HG02642 (cell line): ENCODE measurements at regions not wholly inside any gene's neighbourhood (a gene's known extent, or its start where the extent isn't known, plus 50 kb on each side); places are given as distances from the start of the nearest gene placed in this dataset.

Experiments used
- ATAC-seq: cut with Tn5 transposase; IDR thresholded peaks from one replicate; pipeline ENCODE4 v1.9.1; 2021; ENCODE audit warnings: mild to moderate bottlenecking; ENCODE audit not compliant: unreplicated experiment, poor library complexity

DNA sequence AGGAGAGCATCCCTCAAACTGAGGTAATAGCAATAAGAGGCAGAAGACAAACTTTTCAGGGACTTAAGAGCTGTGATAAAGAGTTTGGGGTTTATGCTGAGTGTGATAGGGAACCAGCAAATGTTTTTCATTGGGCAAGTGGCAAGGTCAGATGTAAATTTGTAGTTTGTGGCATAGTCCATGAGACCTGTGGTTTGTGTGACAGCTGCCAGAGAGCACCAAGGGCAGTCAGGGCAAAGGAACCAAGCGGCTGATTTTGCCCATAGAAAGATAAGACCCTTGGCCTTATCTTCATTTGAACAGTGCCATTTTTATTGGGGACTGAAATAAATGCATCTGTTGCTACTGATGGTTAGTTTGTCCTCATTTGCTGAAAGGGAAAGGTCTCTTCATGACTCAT is 220.3 kb downstream of the LRRN1 start:
- ATAC-seq: no peak

DNA sequence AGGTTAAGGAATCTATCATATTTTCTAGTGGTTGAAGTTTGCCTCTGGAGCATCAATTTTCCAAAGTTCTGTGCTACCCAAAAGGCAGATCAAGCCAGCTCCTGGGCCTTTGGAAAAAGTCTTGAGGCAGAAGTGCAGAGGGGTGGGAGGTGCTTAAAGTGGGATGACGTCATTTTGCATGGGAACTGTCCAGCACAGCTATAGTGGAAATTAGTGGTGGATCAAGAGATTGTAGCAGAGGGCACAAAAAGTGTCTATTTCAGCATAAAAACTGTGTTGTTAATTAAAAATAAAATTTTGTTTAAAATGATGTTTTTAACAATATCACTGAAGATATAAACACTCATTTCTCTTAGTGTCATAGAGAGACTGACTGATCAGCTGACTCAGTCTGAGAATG is 221.9 kb downstream of the LRRN1 start:
- no peak for ATAC-seq

DNA sequence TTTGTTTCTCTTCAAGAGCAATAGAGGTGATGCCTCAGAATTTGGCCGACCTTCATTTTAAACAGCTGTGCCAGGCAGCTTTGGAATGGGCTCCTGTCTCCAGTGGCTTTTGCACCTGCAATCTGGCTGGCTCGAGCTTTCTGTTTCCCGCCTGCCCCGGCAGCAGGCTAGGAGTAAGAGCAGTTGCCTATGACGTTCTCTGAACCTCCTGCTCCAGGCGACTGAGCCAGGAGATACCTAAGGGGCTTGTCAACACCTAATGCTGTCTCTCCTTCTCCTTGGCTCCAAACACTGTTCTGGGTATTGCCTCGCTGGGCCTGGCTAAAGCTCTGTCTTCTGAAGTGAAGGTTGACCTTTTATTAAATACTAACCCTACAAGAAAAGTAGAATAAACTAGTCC is 229.9 kb downstream of the LRRN1 start:
- ATAC-seq: no peak

DNA sequence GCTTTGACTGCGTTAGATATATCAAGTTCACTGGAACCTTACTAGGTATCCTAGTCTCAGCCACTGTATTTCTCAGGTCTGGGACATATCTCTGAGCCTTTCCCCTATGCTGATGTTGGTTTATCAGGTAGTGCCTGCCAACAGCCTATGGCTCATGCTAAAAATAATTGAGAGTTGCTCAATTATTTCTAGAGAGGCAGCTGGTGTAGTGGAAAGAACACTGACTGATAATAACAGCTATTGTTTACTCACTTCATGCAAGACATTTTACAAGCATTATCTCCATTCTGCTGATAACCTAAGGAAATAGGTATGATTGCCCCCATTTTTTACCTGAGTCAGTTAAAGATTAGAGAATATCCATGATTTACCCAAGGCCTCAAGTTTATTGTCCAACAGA is 231.4 kb downstream of the LRRN1 start:
- ATAC-seq: no peak

DNA sequence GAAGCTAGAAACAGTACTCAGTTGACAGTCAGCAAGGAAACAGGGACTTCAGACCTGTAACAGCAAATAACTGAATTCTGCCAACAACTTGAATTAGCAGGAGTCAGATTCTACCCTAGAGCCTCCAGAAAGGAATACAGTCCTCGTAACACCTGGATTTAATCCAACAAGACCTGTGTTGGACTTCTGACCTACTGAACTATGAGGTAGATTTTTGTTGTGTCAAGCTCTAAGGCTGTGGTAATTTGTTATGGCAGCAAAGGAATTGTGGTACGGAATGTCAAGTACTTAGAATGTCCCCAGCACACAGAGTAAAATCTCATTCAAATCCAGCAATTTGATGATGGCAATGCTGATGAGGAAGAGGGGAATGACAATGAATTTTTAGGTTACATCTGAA is 234.1 kb downstream of the LRRN1 start:
- ATAC-seq: no peak

DNA sequence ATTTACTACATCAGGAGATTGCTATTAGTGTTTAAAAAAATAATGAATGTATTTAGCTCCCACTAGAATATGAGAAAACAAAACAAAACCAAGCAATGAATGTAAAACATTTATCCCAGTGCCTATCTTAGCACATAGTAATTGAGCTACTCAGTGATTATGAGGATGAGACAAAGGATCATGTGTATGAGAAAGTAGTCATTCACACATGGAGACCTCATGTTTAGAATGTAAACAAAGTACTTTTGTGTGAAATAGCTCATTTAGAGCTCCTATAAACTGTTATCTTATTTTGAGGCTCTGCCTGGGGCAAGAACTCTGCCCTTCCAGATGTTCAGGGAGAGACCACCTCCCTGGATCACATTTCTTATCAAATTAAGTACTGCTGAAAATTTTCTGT is 236.8 kb downstream of the LRRN1 start:
- no peak for ATAC-seq

DNA sequence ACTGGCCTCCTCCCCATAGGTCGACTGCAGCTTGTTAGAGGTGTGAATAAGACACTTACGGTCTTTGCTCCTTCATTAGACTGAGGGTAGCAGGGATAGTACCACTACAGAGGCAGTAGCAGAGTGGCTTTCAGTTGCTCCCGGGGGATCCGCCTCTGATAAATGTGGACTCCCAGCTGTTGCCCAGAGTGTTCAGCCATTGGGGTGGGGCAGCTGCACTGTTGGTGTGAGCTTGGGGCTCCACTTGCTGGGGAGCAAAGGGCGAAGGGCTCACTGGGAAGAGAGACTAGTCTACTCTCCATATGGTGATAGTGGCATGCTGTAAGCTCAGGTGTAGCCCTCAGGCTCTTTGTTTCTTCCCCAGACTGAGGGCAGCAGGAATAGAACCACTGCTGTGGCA is 239.1 kb downstream of the LRRN1 start:
- ATAC-seq: no peak

DNA sequence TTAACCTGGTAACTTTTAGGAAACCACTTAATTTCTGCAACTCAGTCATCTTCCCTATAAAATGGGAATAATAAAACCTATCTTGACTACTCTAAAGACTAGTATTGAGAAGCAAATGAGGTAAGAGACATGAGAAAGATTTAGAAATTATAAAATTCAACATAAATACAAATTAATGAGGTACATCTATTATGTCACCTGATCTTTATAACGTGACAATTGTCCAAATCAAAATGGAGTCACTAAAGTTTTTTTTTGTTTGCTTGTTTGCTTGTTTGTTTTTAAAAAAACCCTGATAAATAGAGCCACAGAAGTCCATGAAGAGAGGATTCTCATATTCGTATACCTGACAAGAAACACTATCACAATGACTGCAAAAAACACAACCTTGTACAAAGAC is 242.8 kb downstream of the LRRN1 start:
- no peak for ATAC-seq

DNA sequence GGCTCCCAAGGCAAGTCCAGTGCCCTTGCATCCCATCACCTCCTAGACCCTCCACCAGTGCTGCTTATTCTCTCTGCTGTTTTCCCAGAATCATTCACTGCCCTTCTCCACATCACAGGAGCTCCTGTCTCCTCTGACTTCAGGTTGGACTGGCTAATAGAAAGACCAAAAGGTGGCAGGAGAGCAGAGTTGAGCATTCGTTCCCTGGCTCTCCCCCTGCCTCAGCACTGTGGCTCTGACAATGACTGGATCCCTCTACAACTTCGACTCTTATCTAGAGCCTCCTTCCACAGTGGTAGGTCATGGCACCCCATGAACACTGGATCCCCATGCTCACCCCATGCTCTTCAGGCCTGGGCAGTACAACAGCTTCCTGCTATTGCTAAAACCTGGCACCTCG is 243.6 kb downstream of the LRRN1 start:
- no peak for ATAC-seq

DNA sequence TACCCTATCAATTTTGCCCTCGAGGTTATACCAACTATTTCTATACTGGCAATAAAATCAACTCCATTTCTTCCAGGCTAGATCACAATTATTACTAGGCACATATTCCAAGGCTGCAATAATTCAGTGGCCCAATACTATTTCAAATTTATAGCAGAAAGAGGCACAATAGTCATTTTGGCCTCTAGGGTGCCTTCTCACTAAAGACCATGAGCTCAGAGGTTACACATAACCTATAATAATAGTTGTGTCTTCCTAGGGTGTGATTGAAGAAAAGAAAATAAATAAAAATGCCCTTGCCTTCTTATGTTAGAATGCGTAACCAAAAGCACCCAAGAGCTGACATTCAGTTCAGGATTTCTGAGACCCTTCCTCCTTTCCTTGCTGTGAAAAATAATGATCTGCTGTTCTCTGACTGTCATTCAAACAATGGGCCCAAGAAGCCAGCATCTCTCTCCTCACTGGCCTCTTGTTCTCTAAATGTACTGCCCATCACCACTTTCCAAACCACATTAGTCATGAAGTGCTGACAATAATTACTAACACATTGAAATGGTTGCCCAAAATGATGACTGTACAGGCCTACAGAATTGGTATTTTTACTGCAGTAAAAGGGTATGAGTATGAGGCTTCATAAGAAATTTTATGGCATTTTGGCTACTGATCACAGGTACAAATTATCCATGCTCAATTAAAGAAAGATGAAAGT is 244.8 kb downstream of the LRRN1 start:
- ATAC-seq: no peak

DNA sequence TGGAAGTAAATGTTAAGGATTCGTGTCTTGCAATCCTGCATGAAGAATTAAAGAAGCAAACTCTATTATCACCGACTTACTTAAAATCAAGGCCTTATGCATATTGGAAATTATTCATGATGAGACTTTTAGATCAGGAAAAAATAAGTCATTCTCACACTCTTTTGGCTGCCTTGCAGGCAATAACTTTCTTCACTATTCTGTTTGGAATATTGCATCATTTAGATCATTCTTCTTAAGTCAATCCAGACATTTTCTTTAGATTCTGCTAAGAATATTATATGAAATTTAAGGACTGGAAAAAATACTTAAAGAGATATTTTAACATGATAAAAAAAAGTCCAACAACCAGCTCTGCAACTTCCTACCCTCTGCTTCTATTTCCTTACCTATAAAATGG is 245.4 kb downstream of the LRRN1 start:
- no peak for ATAC-seq

DNA sequence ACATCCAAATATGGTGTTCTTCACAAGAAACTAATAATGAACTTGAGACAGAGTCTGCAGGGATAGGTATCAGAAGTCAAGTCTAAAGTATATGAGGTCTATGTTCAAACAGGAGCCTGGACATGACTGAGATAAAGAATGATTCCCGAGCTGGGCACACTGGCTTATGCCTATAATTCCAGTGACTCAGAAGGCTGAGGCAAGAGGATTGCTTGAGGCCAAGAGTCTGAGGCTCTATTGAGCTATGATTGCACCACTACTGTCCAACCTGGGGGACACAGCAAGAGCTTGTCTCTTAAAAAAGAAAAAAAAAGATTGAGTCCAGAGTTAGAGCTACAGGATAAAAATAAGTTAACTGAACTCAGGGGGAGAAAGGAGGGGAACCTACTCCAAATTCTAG is 246.5 kb downstream of the LRRN1 start:
- no peak for ATAC-seq

DNA sequence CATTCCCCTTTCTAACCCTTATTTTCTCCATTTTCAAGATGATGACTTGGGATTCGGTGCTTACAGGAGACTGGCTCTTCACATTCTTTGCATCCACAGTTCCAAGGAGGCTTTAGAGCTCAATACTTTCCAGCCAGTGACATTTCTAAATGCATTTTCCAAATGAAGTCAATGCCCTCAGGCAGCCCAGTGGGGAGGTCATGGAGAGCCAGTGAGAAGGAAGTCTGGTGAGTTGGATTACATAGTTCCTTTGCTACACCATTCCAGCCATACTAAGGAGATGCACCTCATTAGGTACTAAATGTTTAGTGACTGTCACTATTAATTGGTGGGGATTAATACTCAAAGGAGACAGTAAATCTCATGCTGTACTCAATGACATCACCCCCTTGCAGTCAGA is 248.1 kb downstream of the LRRN1 start:
- no peak for ATAC-seq

DNA sequence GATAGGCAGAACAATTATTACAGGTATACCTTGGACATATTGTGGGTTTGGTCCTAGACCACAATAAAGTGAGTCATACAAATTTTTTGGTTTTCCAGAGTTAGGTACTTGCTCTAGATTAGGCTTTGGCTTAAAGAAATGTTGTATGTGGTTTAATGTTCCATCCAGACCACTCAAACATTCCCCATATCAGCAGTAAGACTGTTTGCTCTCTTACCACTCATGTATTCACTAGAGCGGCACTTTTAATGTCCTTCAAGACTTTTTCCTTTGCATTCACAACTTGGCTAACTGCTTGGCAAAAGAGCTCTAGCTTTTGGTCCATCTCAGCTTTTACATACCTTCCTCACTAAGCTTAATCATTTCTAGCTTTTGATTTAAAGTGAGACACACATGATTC is 250.5 kb upstream of the SETMAR start:
- no peak for ATAC-seq

DNA sequence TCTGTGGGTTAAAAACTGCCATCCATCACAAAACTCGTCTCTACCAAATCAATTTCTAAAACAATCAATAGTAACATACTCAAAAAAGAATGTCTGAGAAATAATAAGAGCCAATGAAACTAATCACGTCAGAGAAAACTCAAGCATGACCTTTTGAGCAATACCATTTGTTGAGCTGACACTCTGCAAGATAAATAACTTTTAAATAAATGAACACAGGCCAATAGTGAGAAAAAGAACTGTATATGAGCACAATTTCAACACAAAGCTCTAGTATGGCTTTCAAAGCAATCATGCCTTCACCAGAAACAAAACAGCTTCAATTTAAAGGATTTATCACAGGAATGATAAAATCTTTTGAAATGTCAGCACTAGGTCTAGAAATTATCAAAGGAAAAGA is 249.2 kb upstream of the SETMAR start:
- ATAC-seq: no peak

DNA sequence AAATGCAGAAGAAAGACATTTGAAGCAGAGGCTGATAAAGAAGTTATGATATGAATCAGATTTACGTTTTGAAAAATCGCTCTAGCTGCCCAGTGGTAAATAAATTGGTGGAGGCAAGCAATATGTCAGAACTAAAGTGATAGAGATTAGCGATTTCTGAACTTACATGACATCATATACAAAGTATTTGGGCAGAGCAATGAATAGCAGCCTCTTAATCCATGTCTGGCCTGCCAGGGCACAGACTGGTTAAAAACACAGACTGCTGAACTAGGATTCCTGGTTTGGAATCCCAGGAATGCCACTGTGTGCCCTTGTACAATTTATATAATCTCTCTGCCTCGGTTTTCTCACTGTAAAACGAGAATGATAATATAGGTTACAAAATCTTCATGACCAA is 243.1 kb upstream of the SETMAR start:
- no peak for ATAC-seq

DNA sequence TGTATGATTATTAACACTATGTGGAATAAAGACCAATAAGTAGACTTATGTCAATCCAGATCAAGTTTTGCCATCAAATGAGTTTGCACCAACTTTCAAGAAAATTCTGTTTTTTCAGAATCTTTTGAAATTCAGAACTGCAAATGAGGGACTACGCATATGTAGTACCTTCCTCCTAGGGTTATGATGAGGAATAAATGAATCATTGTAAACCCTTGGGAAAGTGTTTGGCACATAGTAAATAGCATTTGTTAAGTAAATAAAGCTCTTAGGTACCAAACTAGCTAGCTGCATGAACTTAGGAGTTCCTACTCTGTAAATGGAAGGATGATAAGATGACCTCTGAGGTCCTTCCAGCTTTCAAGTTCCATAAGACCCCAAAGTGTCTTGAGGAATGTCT is 242.6 kb upstream of the SETMAR start:
- ATAC-seq: no peak

DNA sequence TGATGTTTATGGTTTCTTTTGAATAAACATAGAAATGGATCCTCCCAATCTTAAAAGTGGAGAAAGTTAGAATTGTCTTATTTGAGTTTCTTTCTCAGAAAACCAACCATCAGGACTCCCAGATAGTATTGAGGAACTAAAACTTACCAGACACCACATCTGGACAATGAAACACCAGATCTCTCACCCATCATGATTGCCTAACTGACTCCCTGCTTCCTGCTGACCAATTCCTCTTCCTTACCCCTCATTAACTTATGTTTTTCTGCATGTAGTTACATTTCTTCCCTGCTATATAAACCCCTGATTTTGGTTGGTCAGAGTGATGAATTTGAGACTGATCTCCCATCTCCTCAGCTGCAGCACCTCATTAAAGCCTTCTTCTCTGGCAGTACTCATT is 242.0 kb upstream of the SETMAR start:
- ATAC-seq: no peak

DNA sequence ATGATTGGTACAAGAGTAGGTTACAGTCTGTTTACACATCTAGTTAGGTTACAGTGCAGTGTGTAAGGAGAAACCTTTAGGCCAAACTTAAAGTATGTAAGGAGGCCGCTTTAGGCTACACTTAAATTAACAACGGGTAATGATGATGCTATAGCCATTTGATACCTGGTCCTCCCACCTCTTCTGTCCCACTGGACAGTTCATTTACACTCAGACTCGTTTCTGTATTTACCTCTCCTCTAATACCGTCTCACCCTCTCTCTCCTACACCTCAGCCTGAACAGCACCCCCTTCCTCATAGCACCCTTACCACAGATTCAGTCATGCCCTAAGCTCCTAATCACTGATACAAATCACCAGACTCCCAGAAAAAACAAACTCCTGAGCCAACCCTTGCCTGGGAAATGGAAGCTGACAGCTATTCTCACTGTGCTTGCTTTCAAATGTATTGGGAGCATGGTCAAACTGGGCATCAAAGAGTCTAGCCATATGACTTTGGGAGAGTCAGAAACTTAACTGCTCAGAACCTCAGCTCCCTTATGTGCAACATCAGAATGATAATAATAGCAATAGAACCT is 241.3 kb upstream of the SETMAR start:
- ATAC-seq: no peak

DNA sequence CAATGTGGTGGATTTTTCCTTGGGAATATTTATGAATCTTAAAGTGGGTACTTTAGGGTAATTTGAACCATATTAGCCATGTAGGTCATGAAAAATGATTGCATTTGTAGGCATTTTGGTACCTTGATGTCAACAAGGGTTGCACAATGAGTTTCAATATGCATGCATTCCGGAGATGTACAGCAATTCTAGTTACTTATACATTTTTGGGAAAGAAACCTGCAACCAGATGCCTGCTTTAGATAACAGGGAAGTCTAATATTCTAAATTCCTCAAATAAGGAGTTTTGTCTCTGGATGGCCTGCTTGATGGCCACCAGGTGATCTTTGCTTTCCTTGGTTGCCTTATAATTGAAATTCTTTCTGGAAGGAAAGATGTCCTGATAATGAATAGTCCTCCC is 240.5 kb upstream of the SETMAR start:
- no peak for ATAC-seq

DNA sequence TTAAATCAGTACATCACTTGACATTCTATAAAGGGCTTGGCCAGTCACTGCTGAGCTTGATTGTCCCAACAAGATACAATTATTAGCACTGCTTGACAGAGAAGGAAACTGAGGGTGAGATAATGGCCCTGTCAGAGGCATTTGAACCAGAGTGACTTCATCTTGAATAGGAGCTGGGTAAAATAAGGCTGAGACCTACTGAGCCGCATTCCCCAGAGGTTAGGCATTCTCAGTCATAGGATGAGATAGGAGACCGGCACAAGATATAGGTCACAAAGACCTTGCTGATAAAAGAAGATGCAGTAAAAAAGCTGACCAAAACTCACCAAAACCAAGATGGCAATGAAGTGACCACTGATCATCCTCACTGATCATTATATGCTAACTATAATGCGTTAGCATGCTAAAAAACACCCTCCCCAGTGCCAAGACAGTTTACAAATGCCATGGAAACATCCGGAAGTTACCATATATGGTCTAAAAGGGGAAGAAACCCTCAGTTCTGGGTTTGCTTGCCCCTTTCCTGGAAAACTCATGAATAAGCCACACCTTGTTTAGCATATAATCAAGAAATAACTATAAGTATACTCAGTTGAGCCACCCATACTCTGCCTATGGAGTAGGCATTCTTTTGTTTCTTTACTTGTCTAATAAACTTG is 239.1 kb upstream of the SETMAR start:
- ATAC-seq: no peak

DNA sequence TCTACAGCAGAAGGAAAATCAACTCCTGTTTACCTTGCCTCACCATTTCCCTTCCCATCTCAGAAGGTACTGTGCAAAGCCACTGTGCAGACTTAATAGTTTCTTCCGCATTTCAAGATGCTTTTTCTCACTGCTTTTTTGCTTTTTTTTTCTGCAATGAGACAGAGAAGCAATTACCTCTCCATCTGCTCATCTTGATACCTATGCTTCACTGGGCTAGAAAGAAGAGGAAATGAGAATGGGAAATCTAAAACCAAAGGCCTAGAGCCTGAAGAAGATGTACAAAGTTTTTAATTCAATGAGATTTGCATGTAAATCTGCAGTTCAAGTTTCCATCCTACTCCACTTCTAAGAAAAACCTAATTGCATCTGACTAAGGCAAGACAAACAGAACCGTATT is 238.1 kb upstream of the SETMAR start:
- no peak for ATAC-seq
